WERI-Rb-1 (cell line): ENCODE measurements at regions not wholly inside any gene's neighbourhood (a gene's known extent, or its start where the extent isn't known, plus 50 kb on each side); places are given as distances from the start of the nearest gene placed in this dataset.

Experiments used
- DNase-seq: peaks from one replicate; pipeline ENCODE4 v3.0.0-alpha.2; 2020
- H3K27ac ChIP-seq: fragments of 250-450 bp; sonication (Bioruptor Pico); 2 replicates; pipeline ENCODE4 v1.5.1; 2020; ENCODE audit warnings: mild to moderate bottlenecking, moderate library complexity
- H3K27me3 ChIP-seq: fragments of 250-450 bp; sonication (Bioruptor Pico); 2 replicates; pipeline ENCODE4 v1.5.1; 2021; ENCODE audit warnings: mild to moderate bottlenecking, low read depth, moderate library complexity; ENCODE audit not compliant: insufficient read depth, severe bottlenecking
- H3K36me3 ChIP-seq: fragments of 250-450 bp; sonication (Bioruptor Pico); 2 replicates; pipeline ENCODE4 v1.5.1; 2020; ENCODE audit warnings: mild to moderate bottlenecking, moderate library complexity
- H3K4me3 ChIP-seq: 2 replicates; pipeline ENCODE4 v1.5.1; 2011; ENCODE audit warnings: low read depth, mild to moderate bottlenecking, control low read depth, low read length
- H3K9me3 ChIP-seq: fragments of 250-450 bp; sonication (Bioruptor Pico); 2 replicates; pipeline ENCODE4 v1.5.1; 2021; ENCODE audit warnings: mild to moderate bottlenecking, moderate library complexity; ENCODE audit not compliant: severe bottlenecking
- CTCF ChIP-seq: IDR thresholded peaks from 2 replicates; pipeline ENCODE4 v1.5.1; 2011; ENCODE audit warnings: low read depth, mild to moderate bottlenecking, control low read depth, inconsistent platforms, low read length

- no peak overlapping the region for H3K4me3 ChIP-seq
- no peak for TF ChIP-seq CTCF
- H3K27me3 ChIP-seq, result peaks cover 31% of the 10 kb centered on the region
- H3K27ac ChIP-seq, result no peak overlapping the region
- no peaks in the 10 kb centered on the region for H3K9me3 ChIP-seq
- H3K36me3 ChIP-seq, result no peaks in the 10 kb centered on the region
- no peak for DNase-seq
Observed at GRCh38 chr21:19993268-19993667, 1004.9 kb upstream of the NCAM2 start.

- no peaks in the 10 kb centered on the region for H3K36me3 ChIP-seq
- H3K4me3 ChIP-seq, result no peak overlapping the region
- H3K27ac ChIP-seq, result no peak overlapping the region
- no peak for DNase-seq
- H3K27me3 ChIP-seq, result peaks cover 30% of the 10 kb centered on the region
- H3K9me3 ChIP-seq, result no peaks in the 10 kb centered on the region
- TF ChIP-seq CTCF, result no peak
Observed at GRCh38 chr21:19995253-19995652, 1003.0 kb upstream of the NCAM2 start.

- H3K27me3 ChIP-seq, result peaks cover 23% of the 10 kb centered on the region
- TF ChIP-seq CTCF, result no peak
- H3K9me3 ChIP-seq, result no peaks in the 10 kb centered on the region
- no peak overlapping the region for H3K4me3 ChIP-seq
- H3K27ac ChIP-seq, result no peak overlapping the region
- DNase-seq, result no peak
- H3K36me3 ChIP-seq, result no peaks in the 10 kb centered on the region
Observed at GRCh38 chr21:19998453-19998852, 999.8 kb upstream of the NCAM2 start.

- Histone ChIP-seq H3K27me3 (peaks cover 24% of the 10 kb centered on the region), H3K27ac (no peak overlapping the region), H3K4me3 (no peak overlapping the region), H3K36me3 (no peaks in the 10 kb centered on the region), H3K9me3 (no peaks in the 10 kb centered on the region)
- DNase-seq, result no peak
- no peak for TF ChIP-seq CTCF
Observed at GRCh38 chr21:19999369-20000272, 998.6 kb upstream of the NCAM2 start.

GRCh38 chr21:20004367-20004766 lies 993.8 kb upstream of the NCAM2 start:
- Histone ChIP-seq H3K36me3 (no peaks in the 10 kb centered on the region), H3K4me3 (no peak overlapping the region), H3K27me3 (peaks cover 18% of the 10 kb centered on the region), H3K9me3 (no peaks in the 10 kb centered on the region), H3K27ac (no peak overlapping the region)
- no peak for TF ChIP-seq CTCF
- no peak for DNase-seq
